ENCODE measurements at regions not wholly inside any gene's neighbourhood (a gene's known extent, or its start where the extent isn't known, plus 50 kb on each side); places are given as distances from the start of the nearest gene placed in this dataset.

DNA sequence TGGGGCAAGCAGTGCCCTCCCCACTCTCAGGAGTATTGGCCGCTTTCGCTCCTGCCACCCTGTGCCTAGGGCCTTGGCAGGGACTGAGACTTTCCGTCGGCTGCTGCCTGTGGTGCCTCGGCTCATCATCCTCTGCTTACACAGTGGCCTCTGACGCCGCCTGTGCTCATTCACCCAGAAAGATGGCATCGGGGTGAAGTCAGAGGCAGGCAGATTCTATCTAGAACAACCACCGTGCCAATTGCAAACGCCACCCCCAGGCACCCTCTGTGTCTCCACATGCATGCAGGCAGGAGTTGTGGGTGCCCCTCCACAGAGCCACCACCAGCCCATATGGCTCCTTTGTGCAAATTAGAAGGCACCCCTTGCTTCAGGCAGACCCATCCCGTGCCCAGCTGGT lies 154.2 kb upstream of the GSE1 start:
- no peak for DNase-seq (ENCODE audit: low read depth)

DNA sequence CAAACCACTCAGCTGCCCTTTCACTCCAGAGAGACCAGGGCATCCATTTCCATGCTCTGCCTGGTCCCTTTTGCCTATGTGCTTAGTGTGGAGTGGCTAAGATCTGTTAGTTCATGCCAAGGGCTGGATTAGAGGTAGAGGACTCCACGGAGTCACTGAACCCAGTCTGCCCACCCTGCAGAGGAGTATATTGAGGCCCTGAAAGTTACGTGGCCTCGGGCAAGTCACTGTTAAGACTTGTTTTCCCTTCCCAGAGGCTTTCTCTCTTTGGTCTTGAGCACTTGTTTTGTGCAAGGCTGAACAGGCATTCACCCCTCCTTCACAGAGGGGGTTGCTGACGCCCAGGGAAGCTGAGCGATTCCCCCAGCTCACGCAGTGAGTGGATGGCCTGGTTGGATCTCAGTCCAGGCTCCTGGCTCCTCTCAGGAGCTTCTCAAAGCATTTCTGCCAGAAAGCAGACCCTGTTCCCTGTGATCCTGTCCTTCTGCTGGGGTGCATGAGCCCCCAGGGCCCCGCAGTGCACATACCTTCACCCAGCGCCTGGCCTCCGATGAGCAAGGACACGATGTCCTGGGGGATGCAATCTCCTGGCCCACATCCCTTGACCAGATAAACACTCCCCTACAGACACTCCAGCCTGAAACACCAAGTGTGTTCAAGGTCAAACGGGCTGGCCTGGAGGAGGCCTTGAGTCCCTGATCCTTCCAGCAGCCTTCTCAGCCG lies 153.4 kb upstream of the GSE1 start:
- DNase-seq (ENCODE audit: low read depth): no peak

GRCh38 chr16:85460252-85461021 lies 152.7 kb upstream of the GSE1 start:
- no peak for DNase-seq (ENCODE audit: low read depth)

GRCh38 chr16:85461022-85461813 lies 151.9 kb upstream of the GSE1 start:
- no peak for DNase-seq (ENCODE audit: low read depth)

- DNase-seq (ENCODE audit: low read depth): no peak
These were observed 151.1 kb upstream of the GSE1 start for GRCh38 chr16:85461814-85462713.

- peak; percentile 58 for DNase-seq (ENCODE audit: low read depth)
These were observed 150.2 kb upstream of the GSE1 start for GRCh38 chr16:85462714-85463611.

GRCh38 chr16:85463672-85464382 lies 149.3 kb upstream of the GSE1 start:
- no peak for DNase-seq (ENCODE audit: low read depth)

DNA sequence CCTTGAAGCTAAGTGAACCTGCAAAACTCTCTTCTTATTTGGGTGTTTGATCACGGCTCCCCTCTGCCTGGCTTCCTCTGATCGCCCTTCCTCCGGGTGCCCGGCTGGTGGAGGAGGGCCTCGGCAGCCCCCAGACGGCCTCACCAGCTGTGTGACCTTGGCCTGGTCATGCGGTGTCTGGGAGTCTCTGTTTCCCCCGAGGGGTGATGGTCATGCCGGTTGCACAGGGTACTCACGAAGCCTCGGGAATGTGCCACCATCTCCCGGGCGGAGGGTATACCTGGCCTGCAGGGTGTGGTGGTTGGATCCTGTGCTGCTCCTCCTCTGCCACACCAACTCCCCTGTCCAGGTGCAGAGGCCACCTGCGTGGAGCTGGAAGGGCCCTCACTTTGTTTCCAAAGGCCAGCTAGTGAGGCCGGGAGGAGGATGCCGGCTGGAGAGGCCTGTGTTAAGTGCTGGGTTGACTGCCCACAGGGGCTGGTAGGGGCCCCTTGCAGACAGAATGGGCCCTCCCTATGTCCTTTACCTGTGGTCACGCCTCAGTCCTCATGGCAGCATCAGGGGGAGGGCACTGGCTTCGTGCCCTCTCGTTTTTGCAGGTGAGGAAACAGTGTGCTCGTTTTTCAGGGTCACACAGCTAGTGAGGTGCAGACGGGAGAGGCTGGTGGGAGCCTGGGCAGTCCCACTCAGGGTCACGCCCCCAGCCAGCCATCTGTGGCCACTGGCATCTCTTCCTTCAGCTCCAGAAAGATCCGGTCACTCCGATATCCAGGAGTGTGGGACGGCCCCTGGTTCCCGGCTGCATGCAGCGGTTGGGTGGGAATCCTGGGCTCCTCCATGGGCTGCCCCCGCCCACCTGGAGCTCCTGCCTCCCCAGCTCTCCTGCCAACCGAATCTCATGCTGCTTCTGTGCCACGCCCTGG lies 148.5 kb upstream of the GSE1 start:
- DNase-seq (ENCODE audit: low read depth): no peak

- no peak for DNase-seq (ENCODE audit: low read depth)
These were observed 147.5 kb upstream of the GSE1 start for GRCh38 chr16:85465328-85466303.

DNA sequence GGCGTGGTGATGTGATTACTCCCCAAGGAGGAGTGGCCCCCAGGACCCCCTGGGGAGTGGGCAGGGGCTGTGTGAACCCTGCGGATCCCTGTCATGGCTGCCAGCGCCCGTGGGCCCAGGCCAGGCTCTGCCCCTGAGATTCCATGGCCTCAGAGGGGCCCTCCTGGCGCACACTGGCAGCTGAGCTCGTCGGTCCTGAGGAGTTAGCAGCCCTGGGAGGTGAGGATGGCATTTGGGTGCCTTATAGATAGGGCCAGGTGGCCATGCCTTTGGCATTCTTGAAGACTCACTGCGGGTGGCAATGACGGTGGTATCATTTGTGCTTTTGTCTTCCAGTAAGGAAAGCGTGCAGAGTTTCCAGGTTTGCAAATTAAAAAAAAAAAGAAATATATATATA lies 146.8 kb upstream of the GSE1 start:
- DNase-seq (ENCODE audit: low read depth): no peak

- no peak for DNase-seq (ENCODE audit: low read depth)
These were observed 146.1 kb upstream of the GSE1 start for GRCh38 chr16:85466989-85467388.

- no peak for DNase-seq (ENCODE audit: low read depth)
These were observed 143.1 kb upstream of the GSE1 start for GRCh38 chr16:85469929-85470590.

DNA sequence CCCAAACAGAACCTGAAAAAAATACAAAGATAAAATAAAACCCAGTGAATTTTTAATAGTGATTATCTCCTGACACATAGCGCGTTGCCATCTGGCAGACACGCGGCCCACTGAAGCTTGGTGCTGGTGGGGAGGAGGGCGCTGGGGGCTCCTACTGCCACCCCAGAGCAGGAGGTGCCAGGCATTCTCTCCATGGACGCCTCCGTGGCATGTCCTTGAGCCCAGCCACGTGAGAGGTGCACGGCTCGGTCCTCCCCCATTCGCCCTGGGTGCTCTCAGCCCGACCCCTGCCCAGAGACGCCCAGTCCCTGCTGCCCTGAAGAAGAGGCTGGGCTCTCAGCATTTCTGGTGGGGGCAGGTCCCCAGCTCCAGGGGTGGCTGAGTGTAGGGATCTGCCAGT lies 142.2 kb upstream of the GSE1 start:
- DNase-seq (ENCODE audit: low read depth): no peak

- DNase-seq (ENCODE audit: low read depth): no peak
These were observed 141.4 kb upstream of the GSE1 start for GRCh38 chr16:85471469-85472431.

DNA sequence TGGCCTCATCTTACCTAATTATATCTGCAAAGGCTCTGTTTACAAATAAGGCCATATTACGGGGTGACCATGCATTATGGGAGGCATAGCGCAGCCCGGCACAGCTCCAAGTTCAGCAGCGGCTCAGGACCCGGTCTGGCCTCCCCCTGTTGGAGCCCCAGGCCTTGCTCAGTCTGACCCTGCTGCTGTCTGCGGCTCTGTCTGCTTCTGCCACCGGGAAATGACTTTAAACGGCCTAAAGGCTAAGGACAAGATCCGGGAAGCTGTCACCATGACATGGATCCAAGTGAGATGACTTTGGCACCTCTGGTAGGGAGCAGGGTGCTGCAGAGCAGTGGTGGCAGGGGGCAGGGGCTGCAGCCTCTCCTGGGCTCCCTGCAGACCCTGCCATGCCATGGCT lies 140.6 kb upstream of the GSE1 start:
- DNase-seq (ENCODE audit: low read depth): no peak

- DNase-seq (ENCODE audit: low read depth): no peak
These were observed 139.8 kb upstream of the GSE1 start for GRCh38 chr16:85473323-85473722.
